ENCODE measurements at regions not wholly inside any gene's neighbourhood (a gene's known extent, or its start where the extent isn't known, plus 50 kb on each side); places are given as distances from the start of the nearest gene placed in this dataset.
A peak's percentile ranks its signal among the peaks of the same experiment; 100 is the strongest.

DNA sequence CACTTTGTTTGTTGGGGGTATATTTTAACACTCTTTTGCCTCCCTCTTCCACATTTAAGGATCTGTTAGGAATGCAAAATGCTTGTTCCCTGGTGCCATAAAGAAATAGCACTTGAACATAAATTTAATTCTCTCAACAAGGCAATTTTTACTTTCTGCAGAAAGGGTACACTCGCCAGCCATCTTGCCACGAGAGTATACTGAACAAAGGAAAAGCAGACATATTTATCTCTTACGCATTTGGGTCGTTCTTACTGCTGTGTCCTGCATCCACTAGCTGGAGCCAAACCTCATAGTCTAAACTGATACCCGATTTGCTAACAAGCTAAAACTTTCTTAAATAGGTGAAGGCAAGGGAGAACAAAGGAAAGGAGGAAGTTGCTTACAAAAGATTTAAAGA, 129.5 kb downstream of the B3GNT2 start:
- TF ChIP-seq SETDB1 (IDR thresholded peaks at IDR 0.05; ENCODE audit: insufficient read length, low read length) (peak; percentile 64), ZBTB10 (tag by site-specific recombination; IDR thresholded peaks at IDR 0.05) (no peak)
- Histone ChIP-seq H3K27ac (ENCODE audit: extremely low read depth, low read depth, low read length) (no peak overlapping the region), H3K4me3 (ENCODE audit: low read depth, low read length) (no peak overlapping the region), H3K36me3 (ENCODE audit: control insufficient read depth in 2 of 2, insufficient read depth in 1 of 2, low read length in 2 of 2) (no peaks in the 10 kb centered on the region), H3K4me1 (ENCODE audit: control insufficient read depth, insufficient read depth, low read length) (no peaks in the 10 kb centered on the region), H3K9me3 (ENCODE audit: control insufficient read depth, insufficient read depth, low read depth, low read length) (no peaks in the 10 kb centered on the region)
- CTCF ChIA-PET: interaction anchor here (0.7 kb wide), 1 partner anchor 25 kb away, joined by 3 read pairs; no protein-coding TSS in a partner anchor
- POLR2A ChIA-PET: no interaction called here

DNA sequence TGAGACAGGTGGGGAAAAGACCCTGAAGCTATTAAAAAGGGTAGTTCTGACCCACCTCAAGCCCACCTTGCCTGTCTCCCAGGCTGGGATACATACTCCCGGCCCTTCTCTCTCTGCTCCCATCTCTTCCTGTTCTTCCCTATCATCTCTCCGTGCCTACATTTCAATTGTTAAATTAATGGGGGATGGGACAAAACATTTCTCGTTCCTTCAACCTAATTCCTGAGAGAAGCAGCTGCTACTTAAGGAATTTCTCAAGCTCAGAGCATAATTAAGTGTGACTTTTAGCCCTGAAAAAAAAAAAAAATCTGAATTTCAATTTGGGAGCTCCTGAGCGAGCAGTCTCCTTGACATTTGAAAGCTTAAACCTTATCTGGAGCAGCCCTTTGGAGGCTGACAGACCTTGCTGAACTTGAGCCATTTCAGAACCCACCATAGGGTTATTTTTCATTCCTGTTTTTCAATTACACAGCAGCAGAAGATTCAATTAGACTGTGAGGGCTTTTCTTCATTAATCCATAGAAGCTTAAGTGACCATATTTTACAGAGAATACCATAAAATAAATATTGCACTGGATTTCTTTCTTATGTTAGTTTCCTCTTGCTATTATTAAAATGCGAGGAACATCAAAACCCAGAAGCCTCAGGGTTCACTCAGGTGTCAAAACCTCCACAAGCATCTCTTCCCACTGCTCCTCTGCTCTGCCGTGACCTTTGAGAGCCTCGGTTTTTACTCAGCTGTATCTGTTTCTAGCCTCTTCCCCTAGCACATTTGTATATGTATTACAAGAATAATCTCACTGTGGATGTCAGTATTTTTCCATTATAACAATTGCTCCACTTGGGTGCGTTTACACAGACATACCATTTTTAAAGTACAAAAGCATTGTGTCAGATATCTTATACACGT, 125.7 kb downstream of the B3GNT2 start:
- CTCF ChIA-PET: interaction anchor here (0.6 to 0.7 kb wide), 2 partner anchors 12 to 326 kb away, joined by 3 read pairs; no protein-coding TSS in a partner anchor
- Histone ChIP-seq H3K27ac (ENCODE audit: extremely low read depth, low read depth, low read length) (no peak overlapping the region), H3K36me3 (ENCODE audit: control insufficient read depth in 2 of 2, insufficient read depth in 1 of 2, low read length in 2 of 2) (no peaks in the 10 kb centered on the region), H3K4me3 (ENCODE audit: low read depth, low read length) (no peak overlapping the region), H3K9me3 (ENCODE audit: control insufficient read depth, insufficient read depth, low read depth, low read length) (no peaks in the 10 kb centered on the region), H3K4me1 (ENCODE audit: control insufficient read depth, insufficient read depth, low read length) (no peaks in the 10 kb centered on the region)
- POLR2A ChIA-PET: no interaction called here
- no peak for TF ChIP-seq ZNF560 (tag by site-specific recombination; IDR thresholded peaks at IDR 0.05; ENCODE audit: borderline replicate concordance)
- TF ChIP-seq BCL11B (tag by site-specific recombination; IDR thresholded peaks at IDR 0.05; ENCODE audit: low read depth): no peak
- TF ChIP-seq ZBTB1 (tag by site-specific recombination; IDR thresholded peaks at IDR 0.05): no peak
- TF ChIP-seq RBAK (tag by site-specific recombination; IDR thresholded peaks at IDR 0.05): no peak
- no peak for TF ChIP-seq ZNF629 (tag by site-specific recombination; IDR thresholded peaks at IDR 0.05)
- TF ChIP-seq ZBTB44 (tag by site-specific recombination; IDR thresholded peaks at IDR 0.05): no peak
- TF ChIP-seq ZNF324 (tag by site-specific recombination; IDR thresholded peaks at IDR 0.05): no peak
- TF ChIP-seq ZNF707 (tag by site-specific recombination; IDR thresholded peaks at IDR 0.05): no peak
- TF ChIP-seq ZBTB10 (tag by site-specific recombination; IDR thresholded peaks at IDR 0.05): no peak
- no peak for TF ChIP-seq GLI2 (tag by site-specific recombination; IDR thresholded peaks at IDR 0.05; ENCODE audit: borderline replicate concordance, low read depth)
- no peak for TF ChIP-seq ZNF416 (tag by site-specific recombination; IDR thresholded peaks at IDR 0.05)
- no peak for TF ChIP-seq ZNF791 (tag by site-specific recombination; IDR thresholded peaks at IDR 0.05)
- TF ChIP-seq ZNF571 (tag by site-specific recombination; IDR thresholded peaks at IDR 0.05): no peak
- no peak for TF ChIP-seq ZBTB48 (tag by site-specific recombination; IDR thresholded peaks at IDR 0.05)
- no peak for TF ChIP-seq ZNF514 (tag by site-specific recombination; IDR thresholded peaks at IDR 0.05)
- no peak for TF ChIP-seq ZSCAN5A (tag by site-specific recombination; IDR thresholded peaks at IDR 0.05)
- TF ChIP-seq YY2 (tag by site-specific recombination; IDR thresholded peaks at IDR 0.05): no peak
- TF ChIP-seq, protein P1, sequence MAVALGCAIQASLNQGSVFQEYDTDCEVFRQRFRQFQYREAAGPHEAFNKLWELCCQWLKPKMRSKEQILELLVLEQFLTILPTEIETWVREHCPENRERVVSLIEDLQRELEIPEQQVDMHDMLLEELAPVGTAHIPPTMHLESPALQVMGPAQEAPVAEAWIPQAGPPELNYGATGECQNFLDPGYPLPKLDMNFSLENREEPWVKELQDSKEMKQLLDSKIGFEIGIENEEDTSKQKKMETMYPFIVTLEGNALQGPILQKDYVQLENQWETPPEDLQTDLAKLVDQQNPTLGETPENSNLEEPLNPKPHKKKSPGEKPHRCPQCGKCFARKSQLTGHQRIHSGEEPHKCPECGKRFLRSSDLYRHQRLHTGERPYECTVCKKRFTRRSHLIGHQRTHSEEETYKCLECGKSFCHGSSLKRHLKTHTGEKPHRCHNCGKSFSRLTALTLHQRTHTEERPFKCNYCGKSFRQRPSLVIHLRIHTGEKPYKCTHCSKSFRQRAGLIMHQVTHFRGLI (tag by site-specific recombination; IDR thresholded peaks at IDR 0.05): no peak
- no peak for TF ChIP-seq ZNF404 (tag by site-specific recombination; IDR thresholded peaks at IDR 0.05)

Data from HEK293 (cell line).